Activated CD8-positive, alpha-beta memory T cell treated with anti-CD3 and anti-CD28 coated beads, Interleukin-2, amount 10 ng/mL, durations not matched to agents 7 days and 5 days (primary cell): ENCODE measurements at regions not wholly inside any gene's neighbourhood (a gene's known extent, or its start where the extent isn't known, plus 50 kb on each side); places are given as distances from the start of the nearest gene placed in this dataset.

Source experiments
- ATAC-seq: fragments of 150-1000 bp; cut with Tn5 transposase; one replicate; pipeline ENCODE4 v1.10.0; 2021; ENCODE audit warnings: moderate library complexity
- CTCF ChIA-PET: fragments of 350-600 bp; sonication (Branson Sonifier 250); formaldehyde crosslinking; loops from one replicate; lab custom pipeline; 2021; ENCODE audit warnings: antibody characterized with exemption; lab: Charles Lee
- DNase-seq: peaks from one replicate; pipeline ENCODE4 v3.0.0-alpha.2; 2020
- H3K27ac Mint-ChIP-seq: one replicate; pipeline ENCODE4 v1.8.0; 2021; ENCODE audit warnings: mild to moderate bottlenecking, mixed read lengths
- H3K27me3 Mint-ChIP-seq: one replicate; pipeline ENCODE4 v1.8.0; 2021; ENCODE audit warnings: mixed read lengths
- H3K36me3 Mint-ChIP-seq: one replicate; pipeline ENCODE4 v1.8.0; 2021; ENCODE audit warnings: mild to moderate bottlenecking, mixed read lengths
- H3K4me1 Mint-ChIP-seq: one replicate; pipeline ENCODE4 v1.8.0; 2021; ENCODE audit warnings: mixed read lengths
- H3K4me3 Mint-ChIP-seq: one replicate; pipeline ENCODE4 v1.8.0; 2021; ENCODE audit warnings: mild to moderate bottlenecking, moderate library complexity, mixed read lengths
- H3K9me3 Mint-ChIP-seq: one replicate; pipeline ENCODE4 v1.8.0; 2022; ENCODE audit warnings: low read depth, mixed read lengths

DNA sequence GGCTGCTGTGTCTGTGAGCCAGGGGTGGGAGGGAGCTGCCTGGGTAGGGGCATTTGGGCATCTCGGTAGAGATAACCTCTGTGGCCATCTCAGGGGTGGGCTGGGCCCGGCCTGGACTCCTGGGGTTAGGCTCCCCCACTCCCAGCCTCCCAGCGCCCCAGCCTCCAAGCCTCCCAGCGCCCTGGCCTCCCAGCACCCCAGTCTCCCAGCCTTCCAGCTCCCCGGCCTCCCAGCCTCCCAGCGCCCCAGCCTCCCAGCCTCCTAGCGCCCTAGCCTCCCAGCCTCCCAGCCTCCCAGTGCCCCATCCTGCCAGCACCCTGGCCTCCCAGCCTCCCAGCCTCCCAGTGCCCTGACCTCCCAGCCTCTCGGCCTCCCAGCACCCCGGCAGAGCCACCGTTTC is 85.1 kb upstream of the TTC34 start:
- H3K4me1 Mint-ChIP-seq, result no peaks in the 10 kb centered on the region
- H3K36me3 Mint-ChIP-seq, result no peaks in the 10 kb centered on the region
- no peak for DNase-seq
- CTCF ChIA-PET, result no interaction called here
- no peak overlapping the region for H3K4me3 Mint-ChIP-seq
- H3K27ac Mint-ChIP-seq, result no peak overlapping the region
- H3K27me3 Mint-ChIP-seq, result no peaks in the 10 kb centered on the region
- no peak for ATAC-seq
- H3K9me3 Mint-ChIP-seq, result no peaks in the 10 kb centered on the region

- Mint-ChIP-seq H3K27ac (no peak overlapping the region), H3K36me3 (no peaks in the 10 kb centered on the region), H3K27me3 (no peaks in the 10 kb centered on the region), H3K4me1 (no peaks in the 10 kb centered on the region), H3K9me3 (no peaks in the 10 kb centered on the region), H3K4me3 (no peak overlapping the region)
- DNase-seq, result no peak
- CTCF ChIA-PET, result no interaction called here
- no peak for ATAC-seq
Observed at GRCh38 chr1:2887941-2888855, 86.7 kb upstream of the TTC34 start.

- H3K9me3 Mint-ChIP-seq, result no peaks in the 10 kb centered on the region
- no peak for ATAC-seq
- no peak overlapping the region for H3K4me3 Mint-ChIP-seq
- H3K27me3 Mint-ChIP-seq, result no peaks in the 10 kb centered on the region
- H3K36me3 Mint-ChIP-seq, result no peaks in the 10 kb centered on the region
- H3K27ac Mint-ChIP-seq, result no peak overlapping the region
- CTCF ChIA-PET, result no interaction called here
- DNase-seq, result no peak
- H3K4me1 Mint-ChIP-seq, result no peaks in the 10 kb centered on the region
Observed at GRCh38 chr1:2890221-2890850, 88.8 kb upstream of the TTC34 start.

- H3K36me3 Mint-ChIP-seq, result no peaks in the 10 kb centered on the region
- H3K27ac Mint-ChIP-seq, result no peak overlapping the region
- H3K4me1 Mint-ChIP-seq, result no peaks in the 10 kb centered on the region
- CTCF ChIA-PET, result no interaction called here
- ATAC-seq (no peak), DNase-seq (no peak)
- H3K9me3 Mint-ChIP-seq, result peaks cover 7% of the 10 kb centered on the region
- H3K27me3 Mint-ChIP-seq, result no peaks in the 10 kb centered on the region
- H3K4me3 Mint-ChIP-seq, result no peak overlapping the region
Observed at GRCh38 chr1:2891923-2892448, 90.5 kb upstream of the TTC34 start.

DNA sequence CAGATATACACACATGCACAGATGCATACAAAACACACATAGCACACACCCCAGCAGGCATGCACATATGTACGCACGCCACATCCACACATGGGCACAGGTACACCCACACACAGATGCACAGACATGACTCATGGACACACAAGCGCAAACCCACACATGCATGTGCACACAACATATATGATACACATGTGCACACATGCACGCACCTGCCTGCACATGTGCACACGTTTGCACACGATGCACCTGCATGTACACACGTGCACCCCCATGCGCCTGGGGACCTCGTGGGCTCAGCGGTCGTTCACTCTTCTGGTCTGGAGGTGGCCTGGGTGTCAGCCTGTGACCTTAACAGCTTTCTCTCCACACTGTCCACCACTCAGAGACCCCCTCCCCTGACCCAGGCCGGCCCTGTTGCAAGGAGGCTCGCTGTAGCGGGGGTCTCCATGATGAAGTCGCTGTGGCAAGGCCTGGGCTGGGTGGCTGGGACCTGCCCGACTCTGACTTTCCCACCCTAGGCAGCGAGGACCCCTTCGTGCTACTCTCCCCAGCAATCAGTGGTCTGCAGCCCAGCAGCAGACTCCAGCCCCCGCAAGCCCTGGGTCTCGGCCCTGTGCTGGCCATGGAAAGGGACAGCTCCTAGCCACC is 92.1 kb upstream of the TTC34 start:
- CTCF ChIA-PET, result no interaction called here
- Mint-ChIP-seq H3K4me3 (no peak overlapping the region), H3K27me3 (no peaks in the 10 kb centered on the region), H3K36me3 (no peaks in the 10 kb centered on the region), H3K4me1 (no peaks in the 10 kb centered on the region), H3K27ac (no peak overlapping the region), H3K9me3 (peaks cover 11% of the 10 kb centered on the region)
- DNase-seq (no peak), ATAC-seq (no peak)

- no peak overlapping the region for H3K27ac Mint-ChIP-seq
- H3K9me3 Mint-ChIP-seq, result peaks cover 11% of the 10 kb centered on the region
- DNase-seq, result no peak
- CTCF ChIA-PET, result no interaction called here
- H3K36me3 Mint-ChIP-seq, result no peaks in the 10 kb centered on the region
- H3K4me1 Mint-ChIP-seq, result no peaks in the 10 kb centered on the region
- no peak for ATAC-seq
- H3K4me3 Mint-ChIP-seq, result no peak overlapping the region
- no peaks in the 10 kb centered on the region for H3K27me3 Mint-ChIP-seq
Observed at GRCh38 chr1:2894381-2895041, 93.0 kb upstream of the TTC34 start.

DNA sequence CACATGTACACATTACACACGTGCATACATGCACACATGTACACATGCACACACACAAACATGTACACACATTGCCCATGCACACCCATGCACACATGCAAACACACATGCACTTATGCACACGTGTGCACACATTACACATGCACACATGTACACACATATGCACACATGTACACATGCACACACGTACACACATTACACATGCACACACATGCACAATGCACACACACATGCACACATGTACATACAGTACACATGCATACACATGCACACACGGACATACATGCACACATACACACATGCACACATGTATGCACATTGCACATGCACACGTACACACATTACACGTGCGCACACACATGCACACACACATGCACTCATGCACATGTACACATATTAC is 95.3 kb upstream of the TTC34 start:
- Mint-ChIP-seq H3K9me3 (peaks cover 11% of the 10 kb centered on the region), H3K27me3 (no peaks in the 10 kb centered on the region), H3K36me3 (no peaks in the 10 kb centered on the region), H3K4me3 (no peak overlapping the region), H3K27ac (no peak overlapping the region), H3K4me1 (no peaks in the 10 kb centered on the region)
- DNase-seq (no peak), ATAC-seq (no peak)
- CTCF ChIA-PET, result no interaction called here

DNA sequence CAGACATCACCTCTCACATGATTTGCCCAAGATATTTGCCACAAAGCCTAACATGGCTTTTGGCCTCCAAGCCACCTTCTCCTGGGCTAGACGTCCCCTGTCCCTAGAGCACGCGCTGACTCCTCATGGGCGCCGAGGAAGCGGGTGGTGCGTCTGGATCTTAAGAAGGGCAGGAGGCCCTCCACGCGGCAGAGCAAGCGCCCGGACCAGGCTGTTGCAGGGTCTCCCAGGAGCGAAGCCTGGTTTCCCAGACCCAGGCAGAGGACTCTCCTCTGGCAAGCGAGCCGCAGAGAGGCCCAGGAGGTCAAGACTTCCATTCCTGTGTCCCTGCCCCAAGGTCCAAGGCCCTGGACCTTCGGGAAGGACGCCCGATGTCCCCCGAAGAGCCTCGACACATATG is 101.7 kb upstream of the TTC34 start:
- H3K27me3 Mint-ChIP-seq, result no peaks in the 10 kb centered on the region
- DNase-seq (no peak), ATAC-seq (no peak)
- H3K4me1 Mint-ChIP-seq, result no peaks in the 10 kb centered on the region
- H3K27ac Mint-ChIP-seq, result no peak overlapping the region
- no peak overlapping the region for H3K4me3 Mint-ChIP-seq
- no peaks in the 10 kb centered on the region for H3K9me3 Mint-ChIP-seq
- no peaks in the 10 kb centered on the region for H3K36me3 Mint-ChIP-seq
- CTCF ChIA-PET, result no interaction called here

GRCh38 chr1:2904191-2904590 is 102.7 kb upstream of the TTC34 start:
- H3K9me3 Mint-ChIP-seq, result no peaks in the 10 kb centered on the region
- H3K36me3 Mint-ChIP-seq, result no peaks in the 10 kb centered on the region
- H3K4me1 Mint-ChIP-seq, result no peaks in the 10 kb centered on the region
- no peaks in the 10 kb centered on the region for H3K27me3 Mint-ChIP-seq
- DNase-seq (no peak), ATAC-seq (no peak)
- H3K27ac Mint-ChIP-seq, result no peak overlapping the region
- CTCF ChIA-PET, result no interaction called here
- no peak overlapping the region for H3K4me3 Mint-ChIP-seq

DNA sequence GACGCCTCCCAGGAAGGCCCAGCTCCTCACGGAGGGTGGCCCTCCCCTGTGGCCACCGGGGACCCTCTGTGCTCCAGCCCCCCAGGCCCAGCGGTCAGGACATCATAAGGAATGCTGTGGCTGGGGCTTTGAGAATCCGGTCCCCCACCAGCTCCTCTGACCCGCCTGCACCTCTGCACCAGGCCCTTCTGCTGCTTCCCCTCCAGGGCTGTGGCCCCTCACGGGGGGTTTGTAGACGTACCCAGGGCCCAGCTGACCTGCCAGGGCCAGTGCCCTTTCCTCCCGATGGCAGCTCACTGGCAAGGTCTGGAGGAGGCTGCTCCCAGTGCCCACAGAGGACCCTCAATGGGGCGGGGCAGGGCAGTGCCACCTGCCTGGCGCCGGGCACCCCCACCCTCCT is 103.9 kb upstream of the TTC34 start:
- no peak for DNase-seq
- Mint-ChIP-seq H3K9me3 (no peaks in the 10 kb centered on the region), H3K36me3 (no peaks in the 10 kb centered on the region), H3K27me3 (no peaks in the 10 kb centered on the region), H3K27ac (no peak overlapping the region), H3K4me1 (no peaks in the 10 kb centered on the region), H3K4me3 (no peak overlapping the region)
- no peak for ATAC-seq
- CTCF ChIA-PET, result no interaction called here

GRCh38 chr1:2906085-2906484 is 104.6 kb upstream of the TTC34 start:
- Mint-ChIP-seq H3K4me1 (no peaks in the 10 kb centered on the region), H3K9me3 (no peaks in the 10 kb centered on the region), H3K36me3 (no peaks in the 10 kb centered on the region), H3K4me3 (no peak overlapping the region), H3K27ac (no peak overlapping the region), H3K27me3 (no peaks in the 10 kb centered on the region)
- CTCF ChIA-PET, result no interaction called here
- no peak for DNase-seq
- no peak for ATAC-seq

DNA sequence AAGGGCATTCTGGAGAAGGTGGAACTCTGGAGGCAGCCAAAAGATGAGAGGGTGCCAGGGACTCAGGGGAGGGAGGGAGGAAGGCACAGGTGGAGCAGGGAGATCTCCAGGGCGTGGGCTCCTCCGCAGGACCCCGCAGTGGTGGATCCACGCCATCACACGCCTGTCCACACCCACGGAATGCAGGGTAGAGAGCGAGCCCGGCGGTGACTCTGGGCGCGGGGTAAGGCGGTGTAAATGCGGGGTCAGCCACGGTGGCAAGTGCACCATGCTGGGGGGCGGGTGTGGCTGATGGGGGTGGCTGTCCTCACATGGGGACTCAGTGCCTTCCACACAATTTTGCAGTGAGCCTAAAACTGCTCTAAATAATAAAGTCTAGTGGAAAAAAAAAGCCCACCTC is 105.1 kb upstream of the TTC34 start:
- no peak overlapping the region for H3K4me3 Mint-ChIP-seq
- CTCF ChIA-PET, result no interaction called here
- no peak for DNase-seq
- H3K27ac Mint-ChIP-seq, result no peak overlapping the region
- no peaks in the 10 kb centered on the region for H3K27me3 Mint-ChIP-seq
- H3K4me1 Mint-ChIP-seq, result no peaks in the 10 kb centered on the region
- no peak for ATAC-seq
- no peaks in the 10 kb centered on the region for H3K9me3 Mint-ChIP-seq
- no peaks in the 10 kb centered on the region for H3K36me3 Mint-ChIP-seq

- CTCF ChIA-PET, result no interaction called here
- Mint-ChIP-seq H3K27me3 (no peaks in the 10 kb centered on the region), H3K9me3 (no peaks in the 10 kb centered on the region), H3K4me3 (no peak overlapping the region), H3K27ac (no peak overlapping the region), H3K4me1 (no peaks in the 10 kb centered on the region), H3K36me3 (no peaks in the 10 kb centered on the region)
- DNase-seq (no peak), ATAC-seq (no peak)
Observed at GRCh38 chr1:2907051-2907450, 105.6 kb upstream of the TTC34 start.
